Body of pancreas (tissue), 4 donors: ENCODE measurements at regions not wholly inside any gene's neighbourhood (a gene's known extent, or its start where the extent isn't known, plus 50 kb on each side); places are given as distances from the start of the nearest gene placed in this dataset.

Source experiments
- ATAC-seq: fragments of 150-250 bp; one replicate; pipeline ENCODE4 v1.9.1; 2016
- DNase-seq, 4 donors: peaks; one replicate each; pipeline ENCODE4 v3.0.0-alpha.2; 2019
- H3K27ac ChIP-seq, 4 donors: fragments of 200-600 bp; sonication (generic); 1 replicate in 3 of 4; 2 replicates in 1 of 4; pipeline versions ENCODE4 v1.5.1 to v1.6.1; 2016 to 2019; ENCODE audit warnings: mild to moderate bottlenecking in 1 of 4, mixed read lengths in 1 of 4, moderate library complexity in 1 of 4
- H3K27me3 ChIP-seq, 2 donors: fragments of 200-600 bp; sonication (generic); one replicate each; pipeline ENCODE4 v1.6.0; 2016; ENCODE audit warnings: mild to moderate bottlenecking in 1 of 2
- H3K36me3 ChIP-seq, 2 donors: fragments of 200-600 bp; sonication (generic); replicated peaks in 1 of 2; 2 replicates each; pipeline ENCODE4 v1.5.1; 2016; ENCODE audit warnings: low read depth in 2 of 2; ENCODE audit not compliant: insufficient read depth in 1 of 2
- H3K4me1 ChIP-seq: fragments of 200-600 bp; sonication (generic); one replicate; pipeline ENCODE4 v1.6.0; 2016
- H3K4me3 ChIP-seq, 2 donors: fragments of 200-600 bp; sonication (generic); 1 replicate in 1 of 2; 2 replicates in 1 of 2; pipeline ENCODE4 v1.5.1; 2016 to 2019
- H3K9me3 ChIP-seq, 3 donors: fragments of 200-600 bp; sonication (generic); 1 replicate in 2 of 3; 2 replicates in 1 of 3; pipeline ENCODE4 v1.5.1; 2016
- CTCF ChIP-seq, 7 experiments: fragments of 450-650 bp in 4 of 7; fragments of 200-600 bp in 3 of 7; sonication (generic) in 3 of 7; IDR thresholded peaks; one replicate each; pipeline ENCODE4 v1.5.1; 2016 to 2019; ENCODE audit warnings: antibody characterized with exemption in 7 of 7
- POLR2A ChIP-seq, 3 donors: fragments of 450-650 bp; IDR thresholded peaks; one replicate each; pipeline ENCODE4 v1.6.1; 2016; ENCODE audit warnings: antibody characterized with exemption in 3 of 3, mild to moderate bottlenecking in 2 of 3
- WGBS, 2 donors: methylation state at CpG; one replicate each; pipeline ENCODE4 v1.1.5; 2017; 5-methylcytosine and 5-hydroxymethylcytosine counted together
- intact Hi-C: fragments of 100-400 bp; cut with DNase I; formaldehyde crosslinking; loops from one replicate; pipeline ENCODE4 v1.15.1; 2023

DNA sequence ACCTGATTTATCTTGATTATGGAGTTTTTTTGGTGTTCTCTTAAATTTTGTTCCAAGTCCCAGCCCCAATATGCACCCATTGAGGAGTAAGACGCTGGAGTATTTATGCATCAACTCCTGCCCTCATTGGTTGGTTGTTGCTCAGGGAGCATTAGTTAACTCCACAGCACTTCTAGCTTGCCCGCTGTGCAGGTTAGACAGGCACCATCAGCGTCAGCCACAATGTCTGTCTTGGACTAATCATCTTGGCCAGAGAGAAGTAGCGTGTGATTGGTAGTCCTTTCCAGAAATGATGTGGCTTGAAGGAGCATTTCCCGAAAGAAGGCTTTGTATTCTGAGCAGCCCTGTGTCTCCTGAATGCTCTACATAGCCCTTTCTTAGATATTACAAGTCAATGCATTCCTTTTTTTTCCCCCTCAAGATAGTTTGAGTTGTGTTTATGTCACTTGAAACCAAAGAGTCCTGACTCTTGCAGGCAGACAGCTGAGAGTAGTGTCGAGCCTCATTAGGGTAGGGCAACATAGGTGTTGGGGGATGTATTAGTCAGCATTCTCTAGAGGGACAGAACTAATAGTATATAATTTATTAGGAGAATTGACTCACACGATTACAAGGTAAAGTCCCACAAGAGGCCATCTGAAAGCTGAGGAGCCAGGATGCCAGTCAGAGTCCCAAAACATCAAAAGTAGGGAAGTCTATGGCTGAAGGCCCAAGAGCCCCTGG is 94.6 kb upstream of the RCN1 start:
- H3K4me3 ChIP-seq = no peak overlapping the region
- 71 to 73% methylated on average over 7 of the region's 7 CpGs for WGBS, 2 donors
- no peaks in the 10 kb centered on the region for H3K9me3 ChIP-seq
- no peak for DNase-seq
- H3K27ac ChIP-seq = no peak overlapping the region
- H3K4me1 ChIP-seq = no peaks in the 10 kb centered on the region
- intact Hi-C loops = no loop called here
- peaks cover 0 to 4% of the 10 kb centered on the region in 2 donors for H3K27me3 ChIP-seq
- no peak for TF ChIP-seq CTCF (IDR thresholded peaks at IDR 0.05)
- no peak for TF ChIP-seq POLR2A (IDR thresholded peaks at IDR 0.05)
- no peaks in the 10 kb centered on the region for H3K36me3 ChIP-seq
- no peak for ATAC-seq

DNA sequence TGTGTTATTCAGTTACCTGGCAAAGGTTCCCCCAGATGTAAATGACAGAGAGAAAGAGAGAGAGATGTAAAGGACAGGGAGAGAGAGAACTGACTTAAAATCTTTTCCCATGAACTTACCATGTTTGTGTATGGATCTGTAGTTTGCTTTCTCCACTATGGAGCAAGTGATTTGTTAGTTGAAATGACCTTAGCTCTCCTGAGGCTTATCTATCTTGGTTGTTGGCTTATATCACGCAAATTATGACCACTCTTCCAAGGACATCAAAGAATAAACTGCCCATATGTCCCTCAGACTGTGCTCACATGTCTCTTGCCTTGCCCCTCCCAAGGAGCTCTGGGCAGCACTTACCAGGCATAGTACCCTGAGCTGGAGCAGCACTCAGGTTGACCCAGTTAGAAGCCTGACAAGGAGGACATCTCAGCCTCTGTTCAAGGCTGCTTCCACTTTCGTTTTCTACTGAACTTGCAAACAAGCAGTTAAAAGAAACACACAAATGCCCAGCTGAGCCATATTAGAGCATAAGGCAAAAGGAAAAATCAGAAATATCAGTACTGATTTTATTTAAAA is 95.3 kb upstream of the RCN1 start:
- WGBS, 2 donors = 10 to 20% methylated on average over 2 of the region's 2 CpGs
- Histone ChIP-seq H3K27ac (no peak overlapping the region), H3K36me3 (no peaks in the 10 kb centered on the region), H3K9me3 (no peaks in the 10 kb centered on the region), H3K4me1 (no peaks in the 10 kb centered on the region), H3K4me3 (no peak overlapping the region), H3K27me3 (peaks cover 0 to 4% of the 10 kb centered on the region in 2 donors)
- no peak for TF ChIP-seq CTCF (IDR thresholded peaks at IDR 0.05)
- TF ChIP-seq POLR2A (IDR thresholded peaks at IDR 0.05) = no peak
- intact Hi-C loops = no loop called here
- peak in 1 of 4 donors; percentile 16 for DNase-seq
- no peak for ATAC-seq

DNA sequence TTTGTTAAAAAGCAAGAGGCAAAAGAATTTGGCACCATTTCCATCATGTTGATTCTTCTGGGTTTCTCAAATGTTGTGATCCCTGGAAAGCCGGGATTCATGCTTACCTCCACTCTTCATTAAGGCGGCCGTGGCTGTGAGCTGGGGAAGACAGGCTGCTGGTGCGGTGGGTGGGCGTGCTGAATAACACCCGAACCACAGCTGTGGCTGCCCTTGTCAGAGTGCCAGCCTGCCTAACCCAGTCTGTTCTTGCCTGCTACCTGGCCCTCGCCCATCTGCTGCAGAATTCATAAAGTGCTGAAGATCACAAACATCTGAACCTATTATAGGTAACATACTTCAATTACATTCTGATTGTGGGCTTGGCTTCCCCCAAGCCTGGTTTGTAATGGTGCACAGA is 95.8 kb upstream of the RCN1 start:
- no peak for TF ChIP-seq CTCF (IDR thresholded peaks at IDR 0.05)
- TF ChIP-seq POLR2A (IDR thresholded peaks at IDR 0.05) = no peak
- no peaks in the 10 kb centered on the region for H3K4me1 ChIP-seq
- no peaks in the 10 kb centered on the region for H3K36me3 ChIP-seq
- 62 to 84% methylated on average over 7 of the region's 7 CpGs for WGBS, 2 donors
- ATAC-seq (no peak), DNase-seq (no peak)
- H3K27me3 ChIP-seq = peaks cover 0 to 4% of the 10 kb centered on the region in 2 donors
- intact Hi-C loops = no loop called here
- no peak overlapping the region for H3K27ac ChIP-seq
- H3K4me3 ChIP-seq = no peak overlapping the region
- H3K9me3 ChIP-seq = no peaks in the 10 kb centered on the region

GRCh38 chr11:31987118-31988005 is 103.5 kb upstream of the RCN1 start:
- ATAC-seq (peak; percentile 18), DNase-seq (no peak)
- Histone ChIP-seq H3K27me3 (peaks cover 0 to 18% of the 10 kb centered on the region in 2 donors), H3K9me3 (no peaks in the 10 kb centered on the region), H3K36me3 (no peaks in the 10 kb centered on the region), H3K4me3 (no peak overlapping the region), H3K27ac (no peak overlapping the region), H3K4me1 (no peaks in the 10 kb centered on the region)
- 11 to 20% methylated on average over 19 to 63 of the region's 64 CpGs for WGBS, 2 donors
- no peak for TF ChIP-seq POLR2A (IDR thresholded peaks at IDR 0.05)
- no peak for TF ChIP-seq CTCF (IDR thresholded peaks at IDR 0.05)
- intact Hi-C loops = no loop called here
